ENCODE measurements at regions not wholly inside any gene's neighbourhood (a gene's known extent, or its start where the extent isn't known, plus 50 kb on each side); places are given as distances from the start of the nearest gene placed in this dataset.

DNA sequence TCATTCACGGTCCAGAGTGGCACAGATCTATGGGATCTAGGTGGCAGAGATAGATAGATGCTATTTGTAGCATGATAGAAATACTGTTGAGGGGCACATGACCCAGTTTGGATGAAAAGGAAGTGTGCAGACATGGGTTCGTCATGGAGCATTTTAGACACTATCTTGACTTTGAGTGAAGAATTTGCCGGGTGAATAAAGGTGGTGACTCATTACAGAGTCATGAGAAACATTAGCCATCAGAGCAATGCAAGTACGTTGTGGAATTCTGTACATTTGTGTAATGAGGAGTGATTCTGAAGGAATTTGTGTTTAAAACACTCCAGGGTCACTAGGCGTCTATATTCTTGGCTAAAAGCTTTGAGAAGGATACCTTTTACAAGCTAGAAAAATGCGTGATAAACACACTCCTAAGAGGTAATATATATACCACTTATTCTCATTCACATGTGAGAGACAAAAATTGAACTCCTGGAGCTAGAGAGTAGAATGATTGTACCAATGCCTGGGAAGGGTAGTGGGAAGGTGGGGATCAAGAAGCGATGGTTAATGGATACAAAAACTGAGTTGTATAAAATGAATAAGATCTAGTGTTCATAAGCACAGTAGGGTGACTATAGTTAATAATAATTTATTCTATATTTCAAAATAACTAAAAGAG, 593.7 kb upstream of the LUZP2 start:
- TF ChIP-seq, protein P1, sequence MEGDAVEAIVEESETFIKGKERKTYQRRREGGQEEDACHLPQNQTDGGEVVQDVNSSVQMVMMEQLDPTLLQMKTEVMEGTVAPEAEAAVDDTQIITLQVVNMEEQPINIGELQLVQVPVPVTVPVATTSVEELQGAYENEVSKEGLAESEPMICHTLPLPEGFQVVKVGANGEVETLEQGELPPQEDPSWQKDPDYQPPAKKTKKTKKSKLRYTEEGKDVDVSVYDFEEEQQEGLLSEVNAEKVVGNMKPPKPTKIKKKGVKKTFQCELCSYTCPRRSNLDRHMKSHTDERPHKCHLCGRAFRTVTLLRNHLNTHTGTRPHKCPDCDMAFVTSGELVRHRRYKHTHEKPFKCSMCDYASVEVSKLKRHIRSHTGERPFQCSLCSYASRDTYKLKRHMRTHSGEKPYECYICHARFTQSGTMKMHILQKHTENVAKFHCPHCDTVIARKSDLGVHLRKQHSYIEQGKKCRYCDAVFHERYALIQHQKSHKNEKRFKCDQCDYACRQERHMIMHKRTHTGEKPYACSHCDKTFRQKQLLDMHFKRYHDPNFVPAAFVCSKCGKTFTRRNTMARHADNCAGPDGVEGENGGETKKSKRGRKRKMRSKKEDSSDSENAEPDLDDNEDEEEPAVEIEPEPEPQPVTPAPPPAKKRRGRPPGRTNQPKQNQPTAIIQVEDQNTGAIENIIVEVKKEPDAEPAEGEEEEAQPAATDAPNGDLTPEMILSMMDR (IDR thresholded peaks at IDR 0.05): no peak
- no peak for TF ChIP-seq POLR2A (IDR thresholded peaks at IDR 0.05)
- DNase-seq: no peak

DNA sequence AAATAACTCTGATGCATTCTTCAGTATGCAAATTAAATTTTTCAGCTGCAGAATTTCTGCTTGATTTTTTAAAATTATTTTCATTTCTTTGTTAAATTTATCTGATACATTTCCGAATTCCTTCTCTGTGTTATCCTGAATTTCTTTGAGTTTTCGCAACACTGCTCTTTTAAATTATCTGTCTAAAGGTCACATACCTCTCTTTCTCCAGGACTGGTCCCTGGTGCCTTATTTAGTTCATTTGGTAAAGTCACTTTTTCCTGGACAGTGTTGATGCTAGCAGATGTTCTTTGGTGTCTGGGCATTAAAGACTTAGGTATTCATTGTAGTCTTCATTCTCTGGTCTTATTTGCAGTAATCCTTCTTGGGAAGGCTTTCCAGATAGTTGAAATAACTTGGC, 577.4 kb upstream of the LUZP2 start:
- DNase-seq: no peak
- no peaks in the 10 kb centered on the region for H3K9me3 ChIP-seq
- H3K4me1 ChIP-seq: no peaks in the 10 kb centered on the region
- TF ChIP-seq, protein P1 (IDR thresholded peaks at IDR 0.05): no peak
- no peak for TF ChIP-seq POLR2A (IDR thresholded peaks at IDR 0.05)
- H3K4me3 ChIP-seq: no peak overlapping the region
- H3K27me3 ChIP-seq: no peaks in the 10 kb centered on the region
- H3K27ac ChIP-seq: no peak overlapping the region
- H3K36me3 ChIP-seq: no peaks in the 10 kb centered on the region

More for the DNA sequence above, 593.7 kb upstream of the LUZP2 start:
- H3K4me1 ChIP-seq: no peaks in the 10 kb centered on the region
- no peak overlapping the region for H3K4me3 ChIP-seq
- H3K27me3 ChIP-seq: no peaks in the 10 kb centered on the region
- H3K9me3 ChIP-seq: no peaks in the 10 kb centered on the region
- H3K27ac ChIP-seq: no peak overlapping the region
- no peaks in the 10 kb centered on the region for H3K36me3 ChIP-seq

DNA sequence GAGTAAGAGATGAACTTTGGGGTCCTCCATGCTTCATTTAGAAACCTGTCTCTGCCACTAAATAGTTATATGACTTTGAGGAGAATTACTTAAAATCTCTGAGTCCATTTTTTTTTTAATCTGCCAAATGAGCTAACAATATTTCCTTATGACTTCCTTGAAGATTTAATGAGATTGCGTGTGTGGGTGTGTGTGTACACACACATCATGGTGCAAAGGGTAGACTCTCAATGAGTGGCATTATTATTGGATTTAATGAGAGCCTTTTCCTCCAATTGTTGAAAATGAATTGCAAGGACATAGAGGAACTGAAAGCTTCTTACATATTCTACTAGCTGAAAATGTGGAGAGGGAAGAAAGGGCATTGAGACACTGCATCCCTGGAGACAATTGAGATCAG, 573.5 kb upstream of the LUZP2 start:
- no peaks in the 10 kb centered on the region for H3K4me1 ChIP-seq
- H3K27me3 ChIP-seq: no peaks in the 10 kb centered on the region
- H3K27ac ChIP-seq: peak overlapping the region in 1 of 4 donors; percentile 49
- H3K4me3 ChIP-seq: no peak overlapping the region
- no peak for TF ChIP-seq POLR2A (IDR thresholded peaks at IDR 0.05)
- TF ChIP-seq, protein P1 (IDR thresholded peaks at IDR 0.05): no peak
- no peak for DNase-seq
- no peaks in the 10 kb centered on the region for H3K9me3 ChIP-seq
- H3K36me3 ChIP-seq: no peaks in the 10 kb centered on the region

DNA sequence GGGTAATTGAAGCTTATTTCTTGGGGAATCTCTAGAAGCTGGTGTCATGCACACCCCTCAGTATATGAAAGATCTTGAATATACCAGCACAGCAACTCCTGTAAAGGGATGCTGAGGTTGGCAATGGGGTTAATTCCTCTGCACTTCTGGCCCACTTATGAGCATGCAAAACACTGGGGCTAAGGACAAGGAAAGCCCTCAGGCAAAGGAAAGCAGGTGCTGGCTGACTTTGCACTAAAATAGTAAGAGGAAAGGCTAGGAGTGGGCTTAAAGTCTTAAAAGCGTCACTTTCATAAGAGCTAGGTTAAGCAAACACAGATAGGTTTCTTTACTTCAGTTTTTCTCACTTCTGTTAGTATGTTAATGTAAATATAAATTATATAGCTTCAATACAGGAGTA, 572.6 kb upstream of the LUZP2 start:
- Histone ChIP-seq H3K4me1 (no peaks in the 10 kb centered on the region), H3K36me3 (no peaks in the 10 kb centered on the region), H3K27ac (no peak overlapping the region), H3K9me3 (no peaks in the 10 kb centered on the region), H3K27me3 (no peaks in the 10 kb centered on the region), H3K4me3 (no peak overlapping the region)
- no peak for DNase-seq
- no peak for TF ChIP-seq POLR2A (IDR thresholded peaks at IDR 0.05)
- TF ChIP-seq, protein P1 (IDR thresholded peaks at IDR 0.05): no peak

DNA sequence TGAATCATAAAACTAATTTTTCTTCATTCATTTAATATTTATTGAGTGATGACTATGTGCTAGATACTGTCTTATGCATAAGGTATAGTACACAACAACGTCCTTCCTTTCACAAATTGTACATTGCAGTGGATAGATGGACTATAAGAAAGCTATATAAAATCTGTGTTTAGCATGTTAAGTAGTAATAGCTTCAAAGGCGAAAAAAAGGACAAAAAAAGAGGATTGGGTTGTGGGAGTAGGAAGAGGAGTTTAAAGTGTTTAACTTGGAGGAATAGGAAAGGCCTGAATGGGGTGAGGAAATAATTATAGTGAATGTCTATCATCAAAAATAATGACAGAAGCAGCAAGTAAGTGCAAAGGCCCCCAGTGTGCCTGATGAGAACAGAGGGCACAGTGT, 565.4 kb upstream of the LUZP2 start:
- no peak overlapping the region for H3K27ac ChIP-seq
- TF ChIP-seq, protein P1 (IDR thresholded peaks at IDR 0.05): no peak
- no peak for TF ChIP-seq POLR2A (IDR thresholded peaks at IDR 0.05)
- no peaks in the 10 kb centered on the region for H3K36me3 ChIP-seq
- no peak for DNase-seq
- no peaks in the 10 kb centered on the region for H3K4me1 ChIP-seq
- H3K4me3 ChIP-seq: no peak overlapping the region
- no peaks in the 10 kb centered on the region for H3K9me3 ChIP-seq
- no peaks in the 10 kb centered on the region for H3K27me3 ChIP-seq

DNA sequence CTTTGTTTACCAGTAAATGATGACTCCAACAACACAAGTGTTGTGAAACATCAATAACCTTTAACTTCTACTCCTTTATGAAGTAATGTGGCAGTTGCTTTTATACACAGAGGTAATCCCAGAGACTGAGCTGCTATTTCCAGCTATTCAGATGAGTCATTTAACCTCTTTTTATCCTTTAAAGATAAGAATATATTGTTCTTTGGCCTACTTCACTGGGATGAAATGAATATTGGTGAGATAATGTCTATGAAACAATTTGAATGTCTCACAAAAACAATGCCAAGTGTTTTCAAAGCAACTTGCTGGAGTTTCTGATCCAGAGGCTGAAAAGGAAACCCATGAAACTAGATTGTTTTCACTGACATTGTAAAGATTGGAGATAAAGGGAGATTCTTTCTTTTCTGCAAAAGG, 564.4 kb upstream of the LUZP2 start:
- DNase-seq: no peak
- H3K27ac ChIP-seq: peak overlapping the region in 1 of 4 donors; percentile 31

More for the DNA sequence above, 564.4 kb upstream of the LUZP2 start:
- no peaks in the 10 kb centered on the region for H3K9me3 ChIP-seq
- no peaks in the 10 kb centered on the region for H3K4me1 ChIP-seq
- H3K4me3 ChIP-seq: no peak overlapping the region
- TF ChIP-seq, protein P1 (IDR thresholded peaks at IDR 0.05): no peak
- TF ChIP-seq POLR2A (IDR thresholded peaks at IDR 0.05): no peak
- H3K27me3 ChIP-seq: no peaks in the 10 kb centered on the region
- no peaks in the 10 kb centered on the region for H3K36me3 ChIP-seq
